BLaER1 treated with 17β-estradiol and CSF1 and Interleukin-3, amounts not matched to agents 10 nM and 100 nM (cell line): ENCODE measurements at regions not wholly inside any gene's neighbourhood (a gene's known extent, or its start where the extent isn't known, plus 50 kb on each side); places are given as distances from the start of the nearest gene placed in this dataset.

ENCODE experiments used
- H3K27ac ChIP-seq, 11 experiments: shearing (Covaris generic); formaldehyde crosslinking; 2 replicates each; pipeline ENCODE4 v1.8.1; 2022
- H3K27me3 ChIP-seq, 11 experiments: shearing (Covaris generic); formaldehyde crosslinking; 2 replicates each; pipeline ENCODE4 v1.8.1; 2022
- H3K36me3 ChIP-seq, 11 experiments: shearing (Covaris generic); formaldehyde crosslinking; 2 replicates each; pipeline ENCODE4 v1.8.1; 2022
- H3K4me1 ChIP-seq, 10 experiments: shearing (Covaris generic); formaldehyde crosslinking; 2 replicates each; pipeline ENCODE4 v1.8.1; 2022
- H3K4me2 ChIP-seq, 11 experiments: shearing (Covaris generic); formaldehyde crosslinking; 2 replicates each; pipeline ENCODE4 v1.8.1; 2022
- H3K4me3 ChIP-seq, 10 experiments: shearing (Covaris generic); formaldehyde crosslinking; 2 replicates each; pipeline ENCODE4 v1.8.1; 2022
- H3K9ac ChIP-seq, 11 experiments: shearing (Covaris generic); formaldehyde crosslinking; 2 replicates each; pipeline ENCODE4 v1.8.1; 2022
- H3K9me3 ChIP-seq, 11 experiments: shearing (Covaris generic); formaldehyde crosslinking; replicated peaks in 1 of 11; 2 replicates each; pipeline ENCODE4 v1.8.1; 2022
- H4K20me1 ChIP-seq, 11 experiments: shearing (Covaris generic); formaldehyde crosslinking; 2 replicates each; pipeline ENCODE4 v1.8.1; 2022
- Cebpa-rat ChIP-seq, 11 experiments: shearing (Covaris generic); IDR thresholded peaks; 2 replicates each; pipeline ENCODE4 v1.8.1; 2022

- no peak for TF ChIP-seq Cebpa-rat (IDR thresholded peaks at IDR 0.05)
- H3K9me3 ChIP-seq = peaks cover 0 to 6% (median 4%) of the 10 kb centered on the region in 11 experiments; a peak in 10 of 22 replicates
Measured at GRCh38 chr14:66404051-66404545, 82.1 kb upstream of the CCDC196 start.

GRCh38 chr14:66405158-66405557, 81.0 kb upstream of the CCDC196 start:
- no peaks in the 10 kb centered on the region for H3K36me3 ChIP-seq
- no peak overlapping the region for H3K4me2 ChIP-seq
- H3K9ac ChIP-seq = no peak overlapping the region

More at GRCh38 chr14:66404051-66404545, 82.1 kb upstream of the CCDC196 start:
- Histone ChIP-seq H3K36me3 (no peaks in the 10 kb centered on the region), H3K4me2 (no peak overlapping the region), H3K27me3 (no peaks in the 10 kb centered on the region), H3K27ac (no peak overlapping the region), H3K9ac (no peak overlapping the region), H4K20me1 (no peaks in the 10 kb centered on the region), H3K4me1 (peaks cover 9 to 25% (median 11%) of the 10 kb centered on the region in 10 experiments; a peak in 19 of 20 replicates), H3K4me3 (no peak overlapping the region)

GRCh38 chr14:66413901-66414300, 72.3 kb upstream of the CCDC196 start:
- H3K4me3 ChIP-seq = no peak overlapping the region
- H3K27me3 ChIP-seq = no peaks in the 10 kb centered on the region
- H4K20me1 ChIP-seq = no peaks in the 10 kb centered on the region
- H3K9me3 ChIP-seq = peaks cover 0 to 10% (median 4%) of the 10 kb centered on the region in 11 experiments; a peak in 11 of 22 replicates
- TF ChIP-seq Cebpa-rat (IDR thresholded peaks at IDR 0.05) = no peak
- H3K36me3 ChIP-seq = no peaks in the 10 kb centered on the region
- no peak overlapping the region for H3K27ac ChIP-seq
- no peak overlapping the region for H3K9ac ChIP-seq
- H3K4me2 ChIP-seq = no peak overlapping the region
- no peaks in the 10 kb centered on the region for H3K4me1 ChIP-seq

More at GRCh38 chr14:66405158-66405557, 81.0 kb upstream of the CCDC196 start:
- no peak for TF ChIP-seq Cebpa-rat (IDR thresholded peaks at IDR 0.05)
- H3K4me1 ChIP-seq = peaks cover 9 to 25% (median 11%) of the 10 kb centered on the region in 10 experiments; a peak in 19 of 20 replicates
- H4K20me1 ChIP-seq = no peaks in the 10 kb centered on the region
- H3K4me3 ChIP-seq = no peak overlapping the region
- H3K27ac ChIP-seq = no peak overlapping the region
- peaks cover 0 to 9% (median 5%) of the 10 kb centered on the region in 11 experiments; a peak in 10 of 22 replicates for H3K9me3 ChIP-seq
- no peaks in the 10 kb centered on the region for H3K27me3 ChIP-seq

GRCh38 chr14:66414511-66414910, 71.7 kb upstream of the CCDC196 start:
- no peaks in the 10 kb centered on the region for H3K27me3 ChIP-seq
- no peaks in the 10 kb centered on the region for H3K36me3 ChIP-seq
- no peak overlapping the region for H3K27ac ChIP-seq
- H3K9ac ChIP-seq = no peak overlapping the region
- no peaks in the 10 kb centered on the region for H4K20me1 ChIP-seq
- TF ChIP-seq Cebpa-rat (IDR thresholded peaks at IDR 0.05) = no peak
- H3K4me1 ChIP-seq = no peaks in the 10 kb centered on the region
- H3K4me2 ChIP-seq = no peak overlapping the region
- H3K9me3 ChIP-seq = peaks cover 0 to 5% (median 0%) of the 10 kb centered on the region in 11 experiments; a peak in 1 of 22 replicates
- no peak overlapping the region for H3K4me3 ChIP-seq

GRCh38 chr14:66420251-66421006, 65.7 kb upstream of the CCDC196 start:
- Histone ChIP-seq H3K27ac (no peak overlapping the region), H3K4me2 (no peak overlapping the region), H3K36me3 (no peaks in the 10 kb centered on the region), H3K9me3 (peaks cover 0 to 5% (median 0%) of the 10 kb centered on the region in 11 experiments; a peak in 1 of 22 replicates), H3K4me1 (no peaks in the 10 kb centered on the region), H3K27me3 (no peaks in the 10 kb centered on the region), H4K20me1 (no peaks in the 10 kb centered on the region), H3K9ac (no peak overlapping the region), H3K4me3 (no peak overlapping the region)
- no peak for TF ChIP-seq Cebpa-rat (IDR thresholded peaks at IDR 0.05)

GRCh38 chr14:66421990-66422946, 63.9 kb upstream of the CCDC196 start:
- no peak overlapping the region for H3K9ac ChIP-seq
- no peaks in the 10 kb centered on the region for H3K9me3 ChIP-seq
- no peaks in the 10 kb centered on the region for H3K27me3 ChIP-seq
- H3K4me3 ChIP-seq = no peak overlapping the region
- no peaks in the 10 kb centered on the region for H4K20me1 ChIP-seq
- H3K4me1 ChIP-seq = no peaks in the 10 kb centered on the region
- H3K4me2 ChIP-seq = no peak overlapping the region
- no peak overlapping the region for H3K27ac ChIP-seq
- TF ChIP-seq Cebpa-rat (IDR thresholded peaks at IDR 0.05) = no peak
- no peaks in the 10 kb centered on the region for H3K36me3 ChIP-seq

GRCh38 chr14:66425402-66425801, 60.8 kb upstream of the CCDC196 start:
- H3K27ac ChIP-seq = no peak overlapping the region
- no peaks in the 10 kb centered on the region for H3K36me3 ChIP-seq
- H3K9ac ChIP-seq = no peak overlapping the region
- TF ChIP-seq Cebpa-rat (IDR thresholded peaks at IDR 0.05) = no peak
- H3K4me3 ChIP-seq = no peak overlapping the region
- no peaks in the 10 kb centered on the region for H4K20me1 ChIP-seq
- H3K9me3 ChIP-seq = no peaks in the 10 kb centered on the region
- no peak overlapping the region for H3K4me2 ChIP-seq
- H3K4me1 ChIP-seq = no peaks in the 10 kb centered on the region
- no peaks in the 10 kb centered on the region for H3K27me3 ChIP-seq

- TF ChIP-seq Cebpa-rat (IDR thresholded peaks at IDR 0.05) = no peak
Measured at GRCh38 chr14:66426451-66426850, 59.7 kb upstream of the CCDC196 start.

GRCh38 chr14:66432334-66432733, 53.8 kb upstream of the CCDC196 start:
- Histone ChIP-seq H3K4me2 (no peak overlapping the region), H3K4me1 (no peaks in the 10 kb centered on the region), H3K27ac (no peak overlapping the region), H3K4me3 (no peak overlapping the region), H4K20me1 (no peaks in the 10 kb centered on the region), H3K27me3 (no peaks in the 10 kb centered on the region), H3K9me3 (peaks cover 0 to 16% (median 12%) of the 10 kb centered on the region in 11 experiments; a peak in 18 of 22 replicates), H3K36me3 (no peaks in the 10 kb centered on the region), H3K9ac (no peak overlapping the region)
- TF ChIP-seq Cebpa-rat (IDR thresholded peaks at IDR 0.05) = no peak

More at GRCh38 chr14:66426451-66426850, 59.7 kb upstream of the CCDC196 start:
- no peaks in the 10 kb centered on the region for H3K9me3 ChIP-seq
- H3K4me2 ChIP-seq = no peak overlapping the region
- no peaks in the 10 kb centered on the region for H3K27me3 ChIP-seq
- H4K20me1 ChIP-seq = no peaks in the 10 kb centered on the region
- no peak overlapping the region for H3K4me3 ChIP-seq
- no peaks in the 10 kb centered on the region for H3K4me1 ChIP-seq
- H3K9ac ChIP-seq = no peak overlapping the region
- no peak overlapping the region for H3K27ac ChIP-seq
- no peaks in the 10 kb centered on the region for H3K36me3 ChIP-seq
